ENCODE measurements at regions not wholly inside any gene's neighbourhood (a gene's known extent, or its start where the extent isn't known, plus 50 kb on each side); places are given as distances from the start of the nearest gene placed in this dataset.

DNA sequence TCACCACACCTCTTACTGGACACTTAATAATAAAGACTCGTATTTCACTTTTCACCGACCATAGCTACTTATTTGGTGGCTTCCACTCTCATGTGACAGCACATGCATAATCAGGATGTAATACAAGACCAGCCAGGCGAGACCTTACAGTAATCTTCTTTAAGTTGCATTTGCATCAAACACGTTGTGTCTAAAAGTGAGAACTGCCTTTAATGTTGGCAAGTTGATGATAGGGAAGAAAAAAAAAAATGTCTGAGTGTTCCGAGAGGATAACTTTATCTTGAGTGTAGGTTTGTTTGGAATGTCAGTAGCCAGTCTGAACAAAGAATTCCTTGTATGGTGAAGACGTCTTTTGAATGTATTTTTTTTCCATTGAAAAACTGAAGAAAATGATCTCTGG is 440.4 kb downstream of the ADAMTS20 start:
- TF ChIP-seq, protein P1, sequence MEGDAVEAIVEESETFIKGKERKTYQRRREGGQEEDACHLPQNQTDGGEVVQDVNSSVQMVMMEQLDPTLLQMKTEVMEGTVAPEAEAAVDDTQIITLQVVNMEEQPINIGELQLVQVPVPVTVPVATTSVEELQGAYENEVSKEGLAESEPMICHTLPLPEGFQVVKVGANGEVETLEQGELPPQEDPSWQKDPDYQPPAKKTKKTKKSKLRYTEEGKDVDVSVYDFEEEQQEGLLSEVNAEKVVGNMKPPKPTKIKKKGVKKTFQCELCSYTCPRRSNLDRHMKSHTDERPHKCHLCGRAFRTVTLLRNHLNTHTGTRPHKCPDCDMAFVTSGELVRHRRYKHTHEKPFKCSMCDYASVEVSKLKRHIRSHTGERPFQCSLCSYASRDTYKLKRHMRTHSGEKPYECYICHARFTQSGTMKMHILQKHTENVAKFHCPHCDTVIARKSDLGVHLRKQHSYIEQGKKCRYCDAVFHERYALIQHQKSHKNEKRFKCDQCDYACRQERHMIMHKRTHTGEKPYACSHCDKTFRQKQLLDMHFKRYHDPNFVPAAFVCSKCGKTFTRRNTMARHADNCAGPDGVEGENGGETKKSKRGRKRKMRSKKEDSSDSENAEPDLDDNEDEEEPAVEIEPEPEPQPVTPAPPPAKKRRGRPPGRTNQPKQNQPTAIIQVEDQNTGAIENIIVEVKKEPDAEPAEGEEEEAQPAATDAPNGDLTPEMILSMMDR (IDR thresholded peaks at IDR 0.05), result no peak
- TF ChIP-seq POLR2A (IDR thresholded peaks at IDR 0.05) (no peak), POLR2AphosphoS5 (IDR thresholded peaks at IDR 0.05) (no peak)
